Nephron (organoid): ENCODE measurements at regions not wholly inside any gene's neighbourhood (a gene's known extent, or its start where the extent isn't known, plus 50 kb on each side); places are given as distances from the start of the nearest gene placed in this dataset.
A peak's percentile ranks its signal among the peaks of the same experiment; 100 is the strongest.

ENCODE experiments used
- H3K27ac Mint-ChIP-seq, 3 experiments: 2 replicates each; pipeline ENCODE4 v1.8.0; 2020; ENCODE audit warnings: mixed read lengths in 3 of 3, mild to moderate bottlenecking in 2 of 3, moderate library complexity in 1 of 3
- H3K27me3 Mint-ChIP-seq: 2 replicates; pipeline ENCODE4 v1.8.0; 2021; ENCODE audit warnings: low read depth, mild to moderate bottlenecking, moderate library complexity, mixed read lengths
- H3K36me3 Mint-ChIP-seq: 2 replicates; pipeline ENCODE4 v1.8.0; 2020; ENCODE audit warnings: low read depth, mixed read lengths
- H3K4me1 Mint-ChIP-seq: 2 replicates; pipeline ENCODE4 v1.8.0; 2020; ENCODE audit warnings: mixed read lengths
- H3K4me3 Mint-ChIP-seq, 3 experiments: 2 replicates each; pipeline ENCODE4 v1.8.0; 2020; ENCODE audit warnings: mild to moderate bottlenecking in 3 of 3, mixed read lengths in 3 of 3, moderate library complexity in 2 of 3
- H3K9me3 Mint-ChIP-seq: 2 replicates; pipeline ENCODE4 v1.8.0; 2020; ENCODE audit warnings: mixed read lengths
- TF ChIP-seq, protein P1 (sequence below), 3 experiments: fragments of 200-600 bp; sonication (generic); IDR thresholded peaks; one replicate each; pipeline ENCODE4 v1.5.0; 2021; ENCODE audit warnings: antibody characterized with exemption in 3 of 3; ENCODE audit not compliant: unreplicated experiment in 3 of 3

DNA sequence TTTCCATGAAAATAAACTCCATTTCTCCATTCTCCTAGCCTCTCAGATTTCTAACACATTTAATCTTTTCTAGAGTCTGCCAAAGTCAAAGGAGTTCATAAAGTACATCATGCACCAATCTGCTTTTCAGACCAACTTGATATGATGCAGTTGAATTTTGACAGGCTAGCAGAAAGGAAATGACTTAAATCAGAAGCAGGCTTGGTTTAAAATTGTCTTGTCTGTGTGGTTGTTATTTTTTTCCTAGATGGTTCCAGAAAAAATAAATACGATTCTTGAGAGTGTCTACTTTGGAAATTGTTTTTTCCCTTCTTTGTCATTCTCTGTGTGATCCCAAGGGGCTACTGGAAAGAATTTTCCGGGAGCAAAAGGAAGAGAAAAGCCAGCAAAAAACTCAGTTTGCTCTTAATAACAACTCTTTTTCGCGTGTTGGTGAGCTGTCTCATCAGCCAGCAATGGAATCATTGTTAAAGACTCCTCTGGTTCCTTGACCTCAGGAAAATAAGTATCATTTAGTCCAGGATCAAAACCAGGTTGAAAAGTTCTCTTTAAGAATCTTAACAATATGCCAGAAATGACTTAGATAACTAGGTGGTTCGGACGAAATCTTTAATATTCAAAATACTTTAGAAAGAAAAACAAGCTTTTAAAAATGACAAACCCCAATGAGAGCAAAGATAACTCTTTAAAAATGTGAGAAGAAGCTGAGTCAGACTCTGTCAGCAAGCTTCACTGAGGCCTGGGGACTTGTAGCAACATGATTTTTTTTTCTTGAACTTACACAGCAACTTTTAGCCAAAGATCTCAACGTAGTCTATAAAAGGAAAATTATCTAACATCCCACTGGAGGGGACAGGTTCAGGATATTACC lies 49.7 kb upstream of the GAB1 start:
- H3K27me3 Mint-ChIP-seq, result no peaks in the 10 kb centered on the region
- TF ChIP-seq, protein P1, sequence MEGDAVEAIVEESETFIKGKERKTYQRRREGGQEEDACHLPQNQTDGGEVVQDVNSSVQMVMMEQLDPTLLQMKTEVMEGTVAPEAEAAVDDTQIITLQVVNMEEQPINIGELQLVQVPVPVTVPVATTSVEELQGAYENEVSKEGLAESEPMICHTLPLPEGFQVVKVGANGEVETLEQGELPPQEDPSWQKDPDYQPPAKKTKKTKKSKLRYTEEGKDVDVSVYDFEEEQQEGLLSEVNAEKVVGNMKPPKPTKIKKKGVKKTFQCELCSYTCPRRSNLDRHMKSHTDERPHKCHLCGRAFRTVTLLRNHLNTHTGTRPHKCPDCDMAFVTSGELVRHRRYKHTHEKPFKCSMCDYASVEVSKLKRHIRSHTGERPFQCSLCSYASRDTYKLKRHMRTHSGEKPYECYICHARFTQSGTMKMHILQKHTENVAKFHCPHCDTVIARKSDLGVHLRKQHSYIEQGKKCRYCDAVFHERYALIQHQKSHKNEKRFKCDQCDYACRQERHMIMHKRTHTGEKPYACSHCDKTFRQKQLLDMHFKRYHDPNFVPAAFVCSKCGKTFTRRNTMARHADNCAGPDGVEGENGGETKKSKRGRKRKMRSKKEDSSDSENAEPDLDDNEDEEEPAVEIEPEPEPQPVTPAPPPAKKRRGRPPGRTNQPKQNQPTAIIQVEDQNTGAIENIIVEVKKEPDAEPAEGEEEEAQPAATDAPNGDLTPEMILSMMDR (IDR thresholded peaks at IDR 0.05; ENCODE audit: unreplicated experiment in 3 of 3), result no peak
- peak overlapping the region; percentile 23 to 78 (median 71) for H3K27ac Mint-ChIP-seq

More for the DNA sequence above, 49.7 kb upstream of the GAB1 start:
- H3K9me3 Mint-ChIP-seq, result no peaks in the 10 kb centered on the region
- no peaks in the 10 kb centered on the region for H3K36me3 Mint-ChIP-seq
- peaks cover 45% of the 10 kb centered on the region for H3K4me1 Mint-ChIP-seq
- H3K4me3 Mint-ChIP-seq, result peak overlapping the region in 1 of 3 experiments; percentile 38
